ENCODE measurements at regions not wholly inside any gene's neighbourhood (a gene's known extent, or its start where the extent isn't known, plus 50 kb on each side); places are given as distances from the start of the nearest gene placed in this dataset.

DNA sequence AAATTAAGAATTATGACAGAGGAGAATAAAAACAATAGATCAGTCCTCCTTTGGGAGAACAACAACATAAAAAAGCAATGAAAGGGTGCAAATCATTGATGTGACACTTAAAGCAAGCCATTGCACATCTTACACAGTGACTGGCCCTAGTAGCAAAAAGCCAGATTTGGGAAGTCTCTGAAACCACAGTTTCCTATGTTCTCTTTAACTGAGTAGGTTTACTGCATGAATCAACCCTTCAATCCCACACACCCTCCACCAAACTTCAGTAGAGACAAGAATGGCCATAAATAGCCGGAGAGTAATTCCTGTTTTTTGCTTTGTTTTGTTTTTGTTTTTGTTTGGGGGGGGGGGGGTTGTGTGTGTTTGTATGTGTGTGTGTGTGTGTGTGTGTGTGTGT lies 180.8 kb downstream of the VEGFC start:
- ATAC-seq = no peak
- BruUV-seq (replicated peaks) = no TSS peak
- Histone ChIP-seq H3K27me3 (ENCODE audit: insufficient read depth, low read length) (no peaks in the 10 kb centered on the region), H4K20me1 (ENCODE audit: insufficient read depth) (no peaks in the 10 kb centered on the region), H3K4me2 (ENCODE audit: low read length) (no peak overlapping the region), H3K4me1 (ENCODE audit: control insufficient read depth in 1 of 2, insufficient read depth in 2 of 2, low read length in 2 of 2) (no peaks in the 10 kb centered on the region), H3K4me3 (replicated peaks in 1 of 2; ENCODE audit: low read depth in 1 of 2, low read length in 2 of 2) (no peak overlapping the region), H3K27ac (ENCODE audit: low read depth, low read length) (no peak overlapping the region), H2AFZ (ENCODE audit: low read depth, low read length, poor library complexity, severe bottlenecking) (no peak overlapping the region), H3K36me3 (ENCODE audit: control insufficient read depth in 1 of 2, insufficient read depth in 2 of 2, low read length in 2 of 2) (no peaks in the 10 kb centered on the region), H3K9ac (ENCODE audit: low read length) (no peak overlapping the region), H3K9me3 (ENCODE audit: control insufficient read depth in 1 of 2, insufficient read depth in 1 of 2, low read depth in 1 of 2, low read length in 2 of 2) (no peaks in the 10 kb centered on the region), H3K9me2 (ENCODE audit: insufficient read depth) (no peaks in the 10 kb centered on the region), H3K79me2 (ENCODE audit: insufficient read depth, low read length) (no peaks in the 10 kb centered on the region)
- POLR2A ChIA-PET = no interaction called here
- DNase-seq (ENCODE audit: low read depth, low spot score) = no peak
- no peak for TF ChIP-seq JUND (IDR thresholded peaks at IDR 0.05)
- TF ChIP-seq SP1 (IDR thresholded peaks at IDR 0.05; ENCODE audit: low read depth) = no peak
- intact Hi-C loops (cut with micrococcal nuclease) = no loop called here
- CTCF ChIA-PET = no interaction called here
- RAD21 ChIA-PET (ENCODE audit: low non-redundant PET in 1 of 2, low total read pairs in 2 of 2, uncharacterized antibody in 2 of 2, unreplicated experiment in 2 of 2) = no interaction called here

DNA sequence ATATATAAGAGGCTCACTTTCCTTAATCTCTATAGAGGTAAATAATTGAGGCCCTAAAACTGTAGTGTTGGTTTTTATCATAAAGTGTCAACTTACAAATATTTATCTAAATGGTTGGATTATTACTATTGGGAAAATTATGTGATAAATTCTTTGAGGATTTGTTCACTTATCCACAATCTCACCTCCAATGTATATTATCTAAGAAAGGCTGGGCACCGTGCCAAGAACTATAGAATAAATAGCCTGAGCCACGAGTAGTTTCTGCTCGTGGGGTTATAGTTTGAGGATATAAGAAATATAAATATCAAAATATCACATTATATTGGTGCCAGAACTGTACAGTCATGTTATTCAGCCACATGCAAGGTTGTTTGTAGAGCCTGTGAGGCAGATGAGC lies 177.9 kb downstream of the VEGFC start:
- ChIA-PET CTCF (no interaction called here), POLR2A (no interaction called here), RAD21 (ENCODE audit: low non-redundant PET in 1 of 2, low total read pairs in 2 of 2, uncharacterized antibody in 2 of 2, unreplicated experiment in 2 of 2) (no interaction called here)
- no TSS peak for BruUV-seq (replicated peaks)
- Histone ChIP-seq H2AFZ (ENCODE audit: low read depth, low read length, poor library complexity, severe bottlenecking) (no peak overlapping the region), H3K9me3 (ENCODE audit: control insufficient read depth in 1 of 2, insufficient read depth in 1 of 2, low read depth in 1 of 2, low read length in 2 of 2) (no peaks in the 10 kb centered on the region), H3K36me3 (ENCODE audit: control insufficient read depth in 1 of 2, insufficient read depth in 2 of 2, low read length in 2 of 2) (no peaks in the 10 kb centered on the region), H3K4me2 (ENCODE audit: low read length) (no peak overlapping the region), H3K9me2 (ENCODE audit: insufficient read depth) (no peaks in the 10 kb centered on the region), H3K27me3 (ENCODE audit: insufficient read depth, low read length) (no peaks in the 10 kb centered on the region), H4K20me1 (ENCODE audit: insufficient read depth) (no peaks in the 10 kb centered on the region), H3K4me1 (ENCODE audit: control insufficient read depth in 1 of 2, insufficient read depth in 2 of 2, low read length in 2 of 2) (no peaks in the 10 kb centered on the region), H3K79me2 (ENCODE audit: insufficient read depth, low read length) (no peaks in the 10 kb centered on the region), H3K9ac (ENCODE audit: low read length) (no peak overlapping the region), H3K27ac (ENCODE audit: low read depth, low read length) (no peak overlapping the region), H3K4me3 (replicated peaks in 1 of 2; ENCODE audit: low read depth in 1 of 2, low read length in 2 of 2) (no peak overlapping the region)
- intact Hi-C loops (cut with micrococcal nuclease) = no loop called here
- DNase-seq (ENCODE audit: low read depth, low spot score) (no peak), ATAC-seq (no peak)
- TF ChIP-seq, protein P1, sequence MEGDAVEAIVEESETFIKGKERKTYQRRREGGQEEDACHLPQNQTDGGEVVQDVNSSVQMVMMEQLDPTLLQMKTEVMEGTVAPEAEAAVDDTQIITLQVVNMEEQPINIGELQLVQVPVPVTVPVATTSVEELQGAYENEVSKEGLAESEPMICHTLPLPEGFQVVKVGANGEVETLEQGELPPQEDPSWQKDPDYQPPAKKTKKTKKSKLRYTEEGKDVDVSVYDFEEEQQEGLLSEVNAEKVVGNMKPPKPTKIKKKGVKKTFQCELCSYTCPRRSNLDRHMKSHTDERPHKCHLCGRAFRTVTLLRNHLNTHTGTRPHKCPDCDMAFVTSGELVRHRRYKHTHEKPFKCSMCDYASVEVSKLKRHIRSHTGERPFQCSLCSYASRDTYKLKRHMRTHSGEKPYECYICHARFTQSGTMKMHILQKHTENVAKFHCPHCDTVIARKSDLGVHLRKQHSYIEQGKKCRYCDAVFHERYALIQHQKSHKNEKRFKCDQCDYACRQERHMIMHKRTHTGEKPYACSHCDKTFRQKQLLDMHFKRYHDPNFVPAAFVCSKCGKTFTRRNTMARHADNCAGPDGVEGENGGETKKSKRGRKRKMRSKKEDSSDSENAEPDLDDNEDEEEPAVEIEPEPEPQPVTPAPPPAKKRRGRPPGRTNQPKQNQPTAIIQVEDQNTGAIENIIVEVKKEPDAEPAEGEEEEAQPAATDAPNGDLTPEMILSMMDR (IDR thresholded peaks at IDR 0.05 in 2 of 3, conservative IDR thresholded peaks at IDR 0.05 in 1 of 3; ENCODE audit: borderline replicate concordance in 1 of 3, insufficient read depth in 1 of 3, low read depth in 2 of 3, low read length in 2 of 3) = no peak
- no peak for TF ChIP-seq YY1 (IDR thresholded peaks at IDR 0.05; ENCODE audit: extremely low read depth, insufficient replicate concordance, low read depth, low read length)
- TF ChIP-seq CBX3 (IDR thresholded peaks at IDR 0.05; ENCODE audit: low read depth) = no peak
- TF ChIP-seq POLR2A (IDR thresholded peaks at IDR 0.05; ENCODE audit: borderline replicate concordance, extremely low read depth, insufficient read depth, insufficient read length) = no peak
- TF ChIP-seq, protein P2, sequence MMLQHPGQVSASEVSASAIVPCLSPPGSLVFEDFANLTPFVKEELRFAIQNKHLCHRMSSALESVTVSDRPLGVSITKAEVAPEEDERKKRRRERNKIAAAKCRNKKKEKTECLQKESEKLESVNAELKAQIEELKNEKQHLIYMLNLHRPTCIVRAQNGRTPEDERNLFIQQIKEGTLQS (IDR thresholded peaks at IDR 0.05) = no peak
- TF ChIP-seq ZFX (IDR thresholded peaks at IDR 0.05) = no peak
- TF ChIP-seq EZH2 (IDR thresholded peaks at IDR 0.05) = no peak
- TF ChIP-seq RAD21 (IDR thresholded peaks at IDR 0.05; ENCODE audit: low read depth) = no peak
- TF ChIP-seq, protein P3, sequence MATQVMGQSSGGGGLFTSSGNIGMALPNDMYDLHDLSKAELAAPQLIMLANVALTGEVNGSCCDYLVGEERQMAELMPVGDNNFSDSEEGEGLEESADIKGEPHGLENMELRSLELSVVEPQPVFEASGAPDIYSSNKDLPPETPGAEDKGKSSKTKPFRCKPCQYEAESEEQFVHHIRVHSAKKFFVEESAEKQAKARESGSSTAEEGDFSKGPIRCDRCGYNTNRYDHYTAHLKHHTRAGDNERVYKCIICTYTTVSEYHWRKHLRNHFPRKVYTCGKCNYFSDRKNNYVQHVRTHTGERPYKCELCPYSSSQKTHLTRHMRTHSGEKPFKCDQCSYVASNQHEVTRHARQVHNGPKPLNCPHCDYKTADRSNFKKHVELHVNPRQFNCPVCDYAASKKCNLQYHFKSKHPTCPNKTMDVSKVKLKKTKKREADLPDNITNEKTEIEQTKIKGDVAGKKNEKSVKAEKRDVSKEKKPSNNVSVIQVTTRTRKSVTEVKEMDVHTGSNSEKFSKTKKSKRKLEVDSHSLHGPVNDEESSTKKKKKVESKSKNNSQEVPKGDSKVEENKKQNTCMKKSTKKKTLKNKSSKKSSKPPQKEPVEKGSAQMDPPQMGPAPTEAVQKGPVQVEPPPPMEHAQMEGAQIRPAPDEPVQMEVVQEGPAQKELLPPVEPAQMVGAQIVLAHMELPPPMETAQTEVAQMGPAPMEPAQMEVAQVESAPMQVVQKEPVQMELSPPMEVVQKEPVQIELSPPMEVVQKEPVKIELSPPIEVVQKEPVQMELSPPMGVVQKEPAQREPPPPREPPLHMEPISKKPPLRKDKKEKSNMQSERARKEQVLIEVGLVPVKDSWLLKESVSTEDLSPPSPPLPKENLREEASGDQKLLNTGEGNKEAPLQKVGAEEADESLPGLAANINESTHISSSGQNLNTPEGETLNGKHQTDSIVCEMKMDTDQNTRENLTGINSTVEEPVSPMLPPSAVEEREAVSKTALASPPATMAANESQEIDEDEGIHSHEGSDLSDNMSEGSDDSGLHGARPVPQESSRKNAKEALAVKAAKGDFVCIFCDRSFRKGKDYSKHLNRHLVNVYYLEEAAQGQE (IDR thresholded peaks at IDR 0.05; ENCODE audit: low read depth) = no peak
- TF ChIP-seq SIN3A (IDR thresholded peaks at IDR 0.05; ENCODE audit: low read depth) = no peak
- no peak for TF ChIP-seq TCF7L2 (IDR thresholded peaks at IDR 0.05; ENCODE audit: borderline replicate concordance, extremely low read depth, insufficient read depth, insufficient read length)
- no peak for TF ChIP-seq SRF (IDR thresholded peaks at IDR 0.05; ENCODE audit: low read depth)
- TF ChIP-seq, protein P4, sequence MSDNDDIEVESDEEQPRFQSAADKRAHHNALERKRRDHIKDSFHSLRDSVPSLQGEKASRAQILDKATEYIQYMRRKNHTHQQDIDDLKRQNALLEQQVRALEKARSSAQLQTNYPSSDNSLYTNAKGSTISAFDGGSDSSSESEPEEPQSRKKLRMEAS (IDR thresholded peaks at IDR 0.05) = no peak
